ENCODE measurements at regions not wholly inside any gene's neighbourhood (a gene's known extent, or its start where the extent isn't known, plus 50 kb on each side); places are given as distances from the start of the nearest gene placed in this dataset.

GRCh38 chr2:66093371-66093770 lies 341.6 kb upstream of the MEIS1 start:
- DNase-seq: no peak

GRCh38 chr2:66084948-66085590 lies 349.9 kb upstream of the MEIS1 start:
- DNase-seq: no peak

- no peak for DNase-seq
Observed at GRCh38 chr2:66082581-66082980, 352.3 kb upstream of the MEIS1 start.

- no peak for DNase-seq
Observed at GRCh38 chr2:66080127-66080526, 354.8 kb upstream of the MEIS1 start.

- DNase-seq: no peak
Observed at GRCh38 chr2:66073172-66073571, 361.8 kb upstream of the MEIS1 start.

GRCh38 chr2:66070721-66071602 lies 364.0 kb upstream of the MEIS1 start:
- no peak for DNase-seq

- DNase-seq: no peak
Observed at GRCh38 chr2:66069937-66070720, 364.8 kb upstream of the MEIS1 start.

- no peak for DNase-seq
Observed at GRCh38 chr2:66066032-66066431, 368.9 kb upstream of the MEIS1 start.

GRCh38 chr2:66059332-66059731 lies 375.6 kb upstream of the MEIS1 start:
- DNase-seq: no peak

GRCh38 chr2:66058675-66059074 lies 376.2 kb upstream of the MEIS1 start:
- no peak for DNase-seq

- no peak for DNase-seq
Observed at GRCh38 chr2:66057844-66058243, 377.1 kb upstream of the MEIS1 start.

GRCh38 chr2:66050392-66050791 lies 384.5 kb upstream of the MEIS1 start:
- no peak for DNase-seq

- DNase-seq: no peak
Observed at GRCh38 chr2:66048667-66049066, 386.3 kb upstream of the MEIS1 start.

GRCh38 chr2:66041902-66042657 lies 392.8 kb upstream of the MEIS1 start:
- no peak for DNase-seq

- DNase-seq: no peak
Observed at GRCh38 chr2:66036948-66037347, 398.0 kb upstream of the MEIS1 start.

GRCh38 chr2:66034467-66034866 lies 400.5 kb upstream of the MEIS1 start:
- no peak for DNase-seq

GRCh38 chr2:66032226-66032775 lies 402.6 kb upstream of the MEIS1 start:
- DNase-seq: no peak

GRCh38 chr2:66031236-66031635 lies 403.7 kb upstream of the MEIS1 start:
- no peak for DNase-seq

GRCh38 chr2:66030553-66030952 lies 404.4 kb upstream of the MEIS1 start:
- DNase-seq: no peak

- no peak for DNase-seq
Observed at GRCh38 chr2:66024391-66024790, 410.5 kb upstream of the MEIS1 start.

GRCh38 chr2:66021296-66021695 lies 413.6 kb upstream of the MEIS1 start:
- no peak for DNase-seq

GRCh38 chr2:66017763-66018162 lies 417.2 kb upstream of the MEIS1 start:
- no peak for DNase-seq

- no peak for DNase-seq
Observed at GRCh38 chr2:66014450-66014849, 420.5 kb upstream of the MEIS1 start.

Measured in suppressor macrophage treated with lipopolysaccharide for 4 hours (primary cell).